GM12878 (cell line): ENCODE measurements at regions not wholly inside any gene's neighbourhood (a gene's known extent, or its start where the extent isn't known, plus 50 kb on each side); places are given as distances from the start of the nearest gene placed in this dataset.

ENCODE experiments used
- ATF2 ChIP-seq: IDR thresholded peaks from 2 replicates; pipeline ENCODE4 v1.6.1; 2012; ENCODE audit warnings: low read length, inconsistent platforms
- ATF3 ChIP-seq: IDR thresholded peaks from 2 replicates; pipeline ENCODE4 v1.6.1; 2011; ENCODE audit warnings: low read depth, mild to moderate bottlenecking, low read length, moderate library complexity, borderline replicate concordance; ENCODE audit errors: extremely low read depth
- ATF7 ChIP-seq: fragments of 450-650 bp; IDR thresholded peaks from 2 replicates; pipeline ENCODE4 v1.6.1; 2016; ENCODE audit warnings: low read depth, mild to moderate bottlenecking
- DPF2 ChIP-seq: fragments of 450-650 bp; IDR thresholded peaks from 2 replicates; pipeline ENCODE4 v1.6.1; 2017; ENCODE audit warnings: mild to moderate bottlenecking
- E4F1 ChIP-seq: fragments of 450-650 bp; IDR thresholded peaks from 2 replicates; pipeline ENCODE4 v1.6.1; 2018; ENCODE audit warnings: borderline replicate concordance, mild to moderate bottlenecking; ENCODE audit not compliant: partially characterized antibody
- EED ChIP-seq: sonication (generic); IDR thresholded peaks from 2 replicates; pipeline ENCODE4 v1.6.1; 2016; ENCODE audit warnings: antibody characterized with exemption, low read depth
- EGR1 ChIP-seq, 2 experiments: IDR thresholded peaks; 1 replicate in 1 of 2; 2 replicates in 1 of 2; pipeline ENCODE4 v1.6.1; 2011 to 2012; ENCODE audit warnings: low read depth in 2 of 2, low read length in 2 of 2, borderline replicate concordance in 1 of 2, mild to moderate bottlenecking in 1 of 2, moderate library complexity in 1 of 2
- MEF2B ChIP-seq: fragments of 450-650 bp; IDR thresholded peaks from 2 replicates; pipeline ENCODE4 v1.6.1; 2018; ENCODE audit warnings: mild to moderate bottlenecking, moderate library complexity; ENCODE audit not compliant: partially characterized antibody, poor library complexity, severe bottlenecking
- MTA2 ChIP-seq: fragments of 450-650 bp; IDR thresholded peaks from 2 replicates; pipeline ENCODE4 v1.6.1; 2016; ENCODE audit warnings: low read depth, mild to moderate bottlenecking, moderate library complexity
- MTA3 ChIP-seq: IDR thresholded peaks from 2 replicates; pipeline ENCODE4 v1.6.1; 2012; ENCODE audit warnings: low read length, inconsistent platforms, borderline replicate concordance
- MYC ChIP-seq: IDR thresholded peaks from 2 replicates; pipeline ENCODE4 v1.6.1; 2011; ENCODE audit warnings: mild to moderate bottlenecking, low read length, moderate library complexity, inconsistent platforms; ENCODE audit not compliant: insufficient read depth, insufficient replicate concordance, insufficient read length, severe bottlenecking
- NR2C2 ChIP-seq: IDR thresholded peaks from 2 replicates; pipeline ENCODE4 v1.6.1; 2011; ENCODE audit warnings: borderline replicate concordance, low read depth; ENCODE audit not compliant: control insufficient read depth, insufficient read length
- POLR2AphosphoS5 ChIP-seq: IDR thresholded peaks from 2 replicates; pipeline ENCODE4 v1.6.1; 2011; ENCODE audit warnings: mild to moderate bottlenecking, low read length, inconsistent platforms
- REST ChIP-seq: IDR thresholded peaks from 2 replicates; pipeline ENCODE4 v1.6.1; 2012; ENCODE audit warnings: mild to moderate bottlenecking, low read depth, low read length
- RUNX3 ChIP-seq: IDR thresholded peaks from 2 replicates; pipeline ENCODE4 v1.6.1; 2012; ENCODE audit warnings: low read length, inconsistent platforms
- SIX5 ChIP-seq: IDR thresholded peaks from 2 replicates; pipeline ENCODE4 v1.6.1; 2011; ENCODE audit warnings: mild to moderate bottlenecking, low read depth, low read length, moderate library complexity; ENCODE audit not compliant: severe bottlenecking
- TCF12 ChIP-seq: IDR thresholded peaks from 2 replicates; pipeline ENCODE4 v1.6.1; 2011; ENCODE audit warnings: low read depth, mild to moderate bottlenecking, low read length
- YBX1 ChIP-seq: fragments of 450-650 bp; IDR thresholded peaks from 2 replicates; pipeline ENCODE4 v1.6.1; 2016; ENCODE audit warnings: antibody characterized with exemption
- ZNF217 ChIP-seq: fragments of 450-650 bp; IDR thresholded peaks from 2 replicates; pipeline ENCODE4 v1.6.1; 2017; ENCODE audit warnings: antibody characterized with exemption, mild to moderate bottlenecking
- ZNF24 ChIP-seq: fragments of 450-650 bp; IDR thresholded peaks from 2 replicates; pipeline ENCODE4 v1.6.1; 2017; ENCODE audit warnings: antibody characterized with exemption, mild to moderate bottlenecking
- ZNF384 ChIP-seq: IDR thresholded peaks from 2 replicates; pipeline ENCODE4 v1.6.1; 2012; ENCODE audit warnings: low read depth, mild to moderate bottlenecking, low read length, improper control_type of control experiment, borderline replicate concordance
- TF ChIP-seq, protein P1 (sequence below): fragments of 450-650 bp; IDR thresholded peaks from 2 replicates; pipeline ENCODE4 v1.6.1; 2017; ENCODE audit warnings: mild to moderate bottlenecking, low read depth, inconsistent platforms; ENCODE audit not compliant: poor library complexity, severe bottlenecking

DNA sequence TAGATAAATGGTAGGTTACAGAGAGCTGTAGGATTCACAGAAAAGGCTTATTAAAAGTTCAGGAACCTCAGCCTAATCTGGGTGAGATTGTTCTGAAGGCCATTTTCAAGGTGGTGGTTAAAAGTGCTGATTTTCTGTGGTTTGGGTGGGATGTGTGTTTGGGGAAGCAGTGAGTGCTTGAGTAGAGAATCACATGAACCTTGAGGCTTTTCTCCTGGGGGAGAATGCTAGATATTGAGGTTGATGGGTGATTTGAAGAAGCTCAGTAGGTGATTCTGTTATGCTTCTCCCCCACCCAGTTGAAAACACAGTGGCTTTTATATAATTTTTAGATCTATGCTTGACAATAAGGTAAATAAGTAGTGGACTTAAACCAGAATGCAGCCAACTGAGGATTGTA lies 420.9 kb downstream of the PCNX1 start (continued):
- TF ChIP-seq E4F1, result no peak
- TF ChIP-seq TCF12, result no peak
- 0 out of 2 replicates have a peak, but pooled peaks have one; percentile 51 for TF ChIP-seq MTA3
- TF ChIP-seq POLR2AphosphoS5, result no peak
- peak; percentile 63 for TF ChIP-seq ZNF24
- TF ChIP-seq ZNF217, result peak; percentile 61; the same call in 1 of the 2 replicates
- no peak for TF ChIP-seq EGR1 (IDR thresholded peaks at IDR 0.05; ENCODE audit: borderline replicate concordance in 1 of 2, low read depth in 2 of 2, low read length in 2 of 2)
- TF ChIP-seq YBX1, result no peak
- peak; percentile 47; the same call in 1 of the 2 replicates for TF ChIP-seq DPF2
- peak; percentile 76 for TF ChIP-seq MEF2B
- no peak for TF ChIP-seq MYC
- peak; percentile 98 for TF ChIP-seq RUNX3
- no peak for TF ChIP-seq REST
- peak; percentile 83 for TF ChIP-seq MTA2
- TF ChIP-seq EED, result peak; percentile 80
- no peak for TF ChIP-seq NR2C2
- peak; percentile 46; the same call in 1 of the 2 replicates for TF ChIP-seq ATF7
- TF ChIP-seq, protein P1, sequence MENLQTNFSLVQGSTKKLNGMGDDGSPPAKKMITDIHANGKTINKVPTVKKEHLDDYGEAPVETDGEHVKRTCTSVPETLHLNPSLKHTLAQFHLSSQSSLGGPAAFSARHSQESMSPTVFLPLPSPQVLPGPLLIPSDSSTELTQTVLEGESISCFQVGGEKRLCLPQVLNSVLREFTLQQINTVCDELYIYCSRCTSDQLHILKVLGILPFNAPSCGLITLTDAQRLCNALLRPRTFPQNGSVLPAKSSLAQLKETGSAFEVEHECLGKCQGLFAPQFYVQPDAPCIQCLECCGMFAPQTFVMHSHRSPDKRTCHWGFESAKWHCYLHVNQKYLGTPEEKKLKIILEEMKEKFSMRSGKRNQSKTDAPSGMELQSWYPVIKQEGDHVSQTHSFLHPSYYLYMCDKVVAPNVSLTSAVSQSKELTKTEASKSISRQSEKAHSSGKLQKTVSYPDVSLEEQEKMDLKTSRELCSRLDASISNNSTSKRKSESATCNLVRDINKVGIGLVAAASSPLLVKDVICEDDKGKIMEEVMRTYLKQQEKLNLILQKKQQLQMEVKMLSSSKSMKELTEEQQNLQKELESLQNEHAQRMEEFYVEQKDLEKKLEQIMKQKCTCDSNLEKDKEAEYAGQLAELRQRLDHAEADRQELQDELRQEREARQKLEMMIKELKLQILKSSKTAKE, result no peak
- no peak for TF ChIP-seq SIX5
- no peak for TF ChIP-seq ZNF384
- TF ChIP-seq ATF3, result no peak
- peak; percentile 57; the same call in 1 of the 2 replicates for TF ChIP-seq ATF2
